GM18858 (cell line): ENCODE measurements at regions not wholly inside any gene's neighbourhood (a gene's known extent, or its start where the extent isn't known, plus 50 kb on each side); places are given as distances from the start of the nearest gene placed in this dataset.
"Not testable (repeated sequence)": the region's sequence is repeated elsewhere in the genome, so short reads cannot be mapped to it uniquely, and the experiment has no call there.

Experiments
- ATAC-seq: cut with Tn5 transposase; IDR thresholded peaks from one replicate; pipeline ENCODE4 v1.9.1; 2021; ENCODE audit not compliant: unreplicated experiment

DNA sequence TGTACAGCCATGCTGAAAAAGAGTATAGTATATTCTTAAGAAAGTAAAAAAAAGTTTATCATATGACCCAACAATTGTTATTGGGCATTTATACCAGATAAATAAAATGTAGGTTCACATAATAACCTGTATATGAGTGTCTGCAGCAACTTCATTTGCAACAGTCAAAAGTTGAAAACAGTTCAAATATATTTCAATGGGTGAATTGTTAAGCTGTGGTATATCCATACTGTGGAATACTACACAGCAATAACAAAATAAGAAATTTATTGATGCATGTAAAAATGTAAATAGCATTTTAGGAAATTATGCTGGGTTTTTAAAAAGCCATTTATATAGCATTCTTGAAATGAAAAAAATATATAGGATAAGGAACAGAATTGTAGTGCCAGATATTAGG lies 1420.1 kb upstream of the ACO1 start:
- ATAC-seq: no peak

DNA sequence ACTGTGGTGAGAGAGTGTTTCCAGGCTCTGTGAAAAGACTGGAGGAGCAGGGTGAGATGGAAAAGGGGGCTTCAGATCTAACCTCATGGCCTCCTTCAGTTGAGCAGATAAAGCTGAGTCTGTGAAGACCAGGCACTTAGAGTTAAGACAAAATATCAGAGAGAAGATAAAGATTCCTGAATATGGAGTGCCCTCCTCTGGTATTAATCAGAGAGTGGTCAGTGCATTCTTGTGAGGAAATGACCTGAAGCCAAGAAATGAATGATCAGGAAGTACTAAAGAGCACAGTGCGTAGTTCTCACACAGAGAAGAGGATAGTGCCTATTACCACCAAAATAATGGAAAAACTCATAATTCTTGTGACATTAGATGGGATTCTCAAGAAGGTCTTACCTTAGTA lies 1417.0 kb upstream of the ACO1 start:
- ATAC-seq: no peak

DNA sequence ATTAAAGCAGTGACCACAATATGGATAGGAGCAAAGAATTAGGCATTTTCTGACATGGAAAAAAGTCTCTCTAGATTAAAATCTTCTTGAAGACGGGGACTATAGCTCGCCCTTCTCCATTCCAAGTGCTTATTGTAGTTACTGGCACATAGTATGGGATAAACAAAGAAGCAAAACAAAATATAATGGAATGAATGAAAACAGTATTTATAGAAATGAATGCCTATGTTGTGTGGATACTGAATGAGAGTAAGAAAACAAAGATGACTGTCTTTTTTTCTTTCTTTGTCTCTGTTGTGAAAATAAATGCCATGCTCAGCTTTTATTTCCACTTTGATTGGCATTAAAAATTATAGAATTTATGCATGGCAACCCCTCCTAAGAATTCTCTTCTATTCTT lies 1414.3 kb upstream of the ACO1 start:
- no peak for ATAC-seq

DNA sequence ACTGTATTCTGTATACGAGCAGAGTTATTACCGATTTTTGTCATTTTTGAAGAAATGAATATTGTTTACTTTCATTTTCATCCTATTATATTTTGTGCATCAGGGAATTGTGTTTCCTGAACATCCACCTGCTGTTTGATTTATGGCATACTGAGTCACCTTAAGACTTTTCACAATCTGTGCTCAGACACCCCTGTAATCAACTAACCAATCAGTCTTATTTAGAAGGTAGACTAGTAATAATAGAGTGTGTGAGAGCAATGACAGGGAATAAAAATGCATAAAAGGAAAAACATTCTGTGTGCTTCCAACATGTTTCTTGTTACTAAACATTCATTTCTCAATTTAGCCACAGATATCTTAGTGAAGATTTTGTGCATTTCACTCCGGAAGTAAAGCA lies 1413.6 kb upstream of the ACO1 start:
- no peak for ATAC-seq

DNA sequence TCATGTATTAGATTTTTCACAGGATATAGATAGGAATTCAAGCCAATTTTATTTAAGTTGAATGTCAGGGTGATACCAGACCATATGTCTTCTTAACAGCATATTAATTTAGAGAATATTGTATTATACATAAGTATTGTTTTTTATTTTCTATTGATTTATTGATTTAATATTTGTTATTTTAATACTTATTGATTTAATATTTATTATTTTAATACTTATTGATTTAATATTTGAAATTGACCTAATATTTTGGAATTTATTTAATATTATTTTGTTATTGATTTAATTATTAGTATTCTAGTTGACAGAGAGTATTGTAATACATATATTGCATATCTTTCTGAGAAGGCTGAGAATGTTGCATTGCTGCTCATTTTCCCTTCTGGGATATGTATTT lies 1411.8 kb upstream of the ACO1 start:
- ATAC-seq: no peak

DNA sequence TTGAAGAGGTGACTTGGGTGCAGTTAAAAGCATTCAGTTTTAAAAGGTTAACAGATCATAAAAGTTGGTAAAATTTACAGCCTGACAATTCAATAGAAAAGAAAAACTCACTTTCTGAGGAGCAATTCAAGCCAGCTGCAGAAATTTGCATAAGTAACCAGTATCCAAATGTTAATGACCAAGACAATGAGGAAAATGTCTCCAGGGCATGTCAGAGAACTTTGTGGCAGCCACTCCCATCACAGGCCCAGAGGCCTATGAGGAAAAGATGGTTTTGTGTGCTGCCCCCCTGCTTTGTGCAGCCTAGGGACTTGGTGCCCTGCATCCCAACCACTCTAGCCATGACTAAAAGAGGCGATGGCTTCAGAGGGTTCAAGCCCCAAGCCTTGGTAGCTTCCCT lies 1406.5 kb upstream of the ACO1 start:
- no peak for ATAC-seq

DNA sequence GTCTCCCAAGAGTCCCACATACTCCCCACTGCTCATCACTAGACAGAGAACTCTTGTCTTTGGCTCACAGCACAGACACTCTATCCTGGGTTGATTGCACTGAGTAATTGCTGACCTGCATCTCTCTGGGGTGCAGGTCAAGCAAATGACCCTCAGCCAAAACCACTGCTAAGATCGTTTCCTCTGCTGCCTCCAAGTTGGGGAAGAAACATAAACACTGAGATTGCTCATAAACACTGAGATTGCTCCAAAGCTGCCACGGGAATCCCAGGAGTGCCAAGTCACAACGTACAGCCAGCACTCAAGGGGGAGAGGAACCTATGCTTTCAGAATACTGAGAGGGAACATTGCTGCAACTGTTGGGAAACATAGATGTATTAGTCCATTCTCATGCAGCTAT lies 1402.1 kb upstream of the ACO1 start:
- ATAC-seq: no peak

DNA sequence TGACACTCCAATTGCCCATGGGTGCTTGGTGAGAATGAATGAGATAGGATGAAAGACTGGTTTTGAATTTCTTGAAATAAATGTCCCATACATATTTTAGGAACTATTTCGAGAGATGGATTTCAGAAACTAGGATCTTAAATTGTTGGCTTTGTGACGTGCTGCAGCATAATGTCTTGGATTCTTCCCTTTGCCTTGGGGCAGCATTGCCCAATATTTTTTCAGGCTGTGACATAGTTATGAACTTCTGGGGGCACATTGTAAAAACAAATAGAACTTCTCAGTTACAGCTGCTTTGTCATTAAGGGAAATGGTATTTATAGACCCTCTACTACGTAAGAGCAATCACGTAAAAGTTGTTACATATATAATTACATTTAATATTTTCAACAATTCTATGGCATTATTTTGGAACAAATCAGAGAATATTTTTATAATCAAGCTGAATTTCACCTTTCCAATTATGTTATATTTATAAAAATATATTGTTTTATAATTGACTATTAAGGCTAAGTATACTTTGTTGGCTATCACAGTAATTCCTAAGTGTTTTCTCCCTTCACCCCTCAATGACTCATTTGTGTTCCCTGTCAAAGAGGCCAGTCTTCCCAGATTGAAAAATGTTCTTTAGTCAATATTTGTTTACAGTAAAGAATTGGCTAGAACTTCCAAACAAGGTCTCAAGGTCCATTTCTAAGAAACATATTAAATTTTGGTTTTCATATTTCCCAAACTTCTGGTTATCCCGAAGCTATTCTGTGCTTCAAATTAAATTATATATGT lies 1388.3 kb upstream of the ACO1 start:
- no peak for ATAC-seq

DNA sequence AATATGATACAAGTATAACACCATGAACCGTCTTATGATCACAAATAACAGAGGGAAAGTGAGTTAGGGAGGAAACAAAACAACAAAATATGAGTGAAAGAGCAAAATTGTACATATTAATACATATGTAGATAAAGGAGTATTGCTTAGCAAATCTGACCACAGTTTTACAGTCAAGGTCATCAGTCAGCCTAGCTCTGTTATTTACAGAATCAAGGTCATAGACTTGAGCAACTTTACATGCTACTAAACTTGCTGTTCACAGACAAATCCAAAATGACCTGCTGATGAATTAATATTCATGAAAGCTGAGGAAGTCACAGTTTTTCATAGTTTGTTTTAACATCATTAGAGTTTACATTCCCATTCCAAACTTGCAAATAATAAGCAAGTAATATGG lies 1387.7 kb upstream of the ACO1 start:
- no peak for ATAC-seq

DNA sequence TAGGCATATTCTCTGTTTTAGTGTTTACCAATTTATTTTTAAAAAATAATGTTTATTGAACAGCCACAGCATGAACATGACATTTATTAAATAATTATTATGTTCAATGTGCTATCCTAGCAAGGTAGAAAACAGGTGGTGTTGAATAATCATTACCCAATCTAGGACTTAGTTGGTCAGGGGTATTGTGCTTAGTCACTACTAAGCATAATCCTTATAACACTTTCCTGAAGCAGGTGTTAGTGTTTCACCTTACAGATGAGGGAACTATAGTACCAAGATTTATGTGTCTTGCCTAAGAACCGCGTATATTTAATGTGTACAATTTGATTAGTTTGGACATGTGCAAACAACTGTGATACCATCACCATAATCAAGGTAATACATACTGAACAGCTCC lies 1387.2 kb upstream of the ACO1 start:
- ATAC-seq: no peak

DNA sequence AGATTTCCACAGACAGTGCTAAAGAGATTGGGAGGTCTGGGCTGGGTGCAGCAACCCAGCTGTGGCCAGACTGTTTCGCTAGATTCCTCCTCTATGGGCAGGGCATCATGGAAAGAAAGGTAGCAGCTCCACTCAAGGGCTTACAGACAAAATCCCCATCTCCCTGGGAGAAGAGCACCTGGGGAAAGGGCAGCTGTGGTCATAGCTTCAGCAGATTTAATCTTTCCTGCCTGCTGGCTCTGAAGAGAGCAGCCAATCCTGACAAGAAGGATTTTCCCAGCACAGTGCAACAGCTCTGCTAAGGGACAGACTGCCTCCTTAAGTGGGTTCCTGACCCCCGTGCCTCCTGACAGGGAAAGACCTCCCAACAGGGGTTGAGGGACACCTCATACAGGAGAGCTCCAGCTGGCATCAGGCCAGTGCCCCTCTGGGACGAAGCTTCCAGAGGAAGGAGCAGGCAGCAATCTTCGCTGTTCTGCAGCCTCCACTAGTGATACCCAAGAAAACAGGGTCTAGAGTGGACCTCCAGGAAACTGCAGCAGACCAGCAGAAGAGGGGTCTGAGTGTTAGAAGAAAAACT lies 1379.3 kb upstream of the ACO1 start:
- ATAC-seq: no peak

DNA sequence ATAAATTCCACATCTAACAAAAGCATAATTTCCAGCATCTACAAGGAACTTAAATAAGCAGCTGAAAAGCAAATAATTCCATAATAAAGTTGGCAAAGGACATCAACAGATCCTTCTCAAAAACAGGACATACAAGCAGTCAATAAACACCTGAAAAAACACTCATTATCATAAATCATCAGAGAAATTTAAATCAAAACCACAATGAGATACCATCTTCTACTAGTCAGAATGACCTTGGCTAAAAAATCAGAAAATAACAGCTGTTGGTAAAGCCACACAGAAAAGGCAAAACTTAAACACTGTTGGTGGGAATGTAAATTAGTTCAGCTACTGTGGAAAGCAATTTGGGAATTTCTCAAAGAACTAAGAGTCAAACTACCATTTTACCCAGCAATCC lies 1371.1 kb upstream of the ACO1 start:
- no peak for ATAC-seq

DNA sequence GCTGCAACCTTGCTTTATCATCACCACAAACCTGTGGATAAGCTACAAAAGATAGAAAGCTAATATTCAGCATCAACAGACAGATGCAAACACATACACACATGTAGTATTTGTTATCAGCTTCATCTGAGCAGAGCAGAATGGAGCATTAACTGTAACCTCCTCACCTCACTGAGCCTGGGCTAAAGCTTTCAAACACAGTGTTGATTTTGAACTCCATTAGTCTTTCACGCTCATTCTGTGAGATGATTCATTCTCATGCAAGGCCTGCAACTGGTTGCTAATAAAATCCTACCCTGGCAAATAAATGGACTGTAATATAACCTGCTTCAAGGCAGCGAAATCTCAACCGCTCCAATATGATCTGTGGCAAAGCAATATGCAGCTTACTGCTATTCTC lies 1360.6 kb upstream of the ACO1 start:
- ATAC-seq: no peak

DNA sequence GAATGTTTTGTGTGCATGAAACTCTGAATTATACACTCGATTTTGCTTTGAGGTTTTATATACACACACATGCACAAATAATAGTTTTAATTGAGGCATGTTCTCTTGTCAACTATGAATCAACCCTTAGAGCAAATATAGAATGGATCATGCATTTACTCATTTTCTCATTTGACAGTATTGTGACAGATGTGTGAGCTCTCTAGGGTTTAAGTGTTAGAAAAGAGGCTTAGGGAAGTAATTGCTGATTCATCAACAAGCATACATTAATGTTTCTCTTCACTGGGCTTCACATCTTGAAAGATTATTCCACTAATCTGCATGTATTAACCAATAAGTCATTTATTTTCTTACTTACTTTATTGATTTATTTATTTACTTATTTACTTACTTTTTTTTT lies 1356.8 kb upstream of the ACO1 start:
- ATAC-seq: no peak

DNA sequence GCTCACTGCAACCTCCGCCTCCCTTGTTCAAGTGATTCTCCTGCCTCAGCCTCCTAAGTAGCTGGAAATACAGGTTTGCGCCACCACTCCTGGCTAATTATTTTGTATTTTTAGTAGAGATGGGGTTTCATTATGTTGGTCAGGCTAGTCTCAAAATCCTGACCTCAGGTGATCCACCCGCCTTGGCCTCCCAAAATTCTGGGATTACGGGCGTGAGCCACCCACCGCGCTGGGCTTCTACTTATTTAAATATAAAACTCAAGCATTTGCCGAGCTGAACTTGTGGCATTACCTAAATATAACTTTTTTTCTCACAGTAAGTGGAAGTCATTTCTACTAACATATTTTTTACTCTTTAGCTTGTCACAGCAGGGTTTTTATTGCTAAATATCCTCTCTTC lies 1356.3 kb upstream of the ACO1 start:
- ATAC-seq: no peak

DNA sequence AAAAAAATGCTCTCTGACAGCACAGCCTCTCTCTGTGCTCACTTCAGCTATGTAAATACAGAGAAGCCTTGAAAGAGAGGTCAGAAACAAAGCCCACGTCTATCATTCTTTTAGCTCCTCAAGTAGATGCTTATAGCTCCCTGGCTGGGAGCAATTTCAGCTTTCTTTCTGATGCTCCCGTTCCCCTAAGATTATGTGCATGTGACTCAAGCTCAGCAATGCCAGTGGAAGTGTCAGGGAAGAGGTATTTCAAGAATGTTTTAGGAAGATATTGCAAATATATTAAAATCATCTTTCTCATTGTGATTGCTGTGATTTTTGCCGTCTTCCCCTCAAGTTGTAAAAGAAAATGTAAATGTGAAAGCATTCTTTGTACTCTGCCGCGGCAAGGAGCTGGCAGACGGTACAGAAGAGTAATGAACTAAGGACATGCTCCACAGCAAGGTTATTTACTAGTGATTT lies 1353.7 kb upstream of the ACO1 start:
- no peak for ATAC-seq

DNA sequence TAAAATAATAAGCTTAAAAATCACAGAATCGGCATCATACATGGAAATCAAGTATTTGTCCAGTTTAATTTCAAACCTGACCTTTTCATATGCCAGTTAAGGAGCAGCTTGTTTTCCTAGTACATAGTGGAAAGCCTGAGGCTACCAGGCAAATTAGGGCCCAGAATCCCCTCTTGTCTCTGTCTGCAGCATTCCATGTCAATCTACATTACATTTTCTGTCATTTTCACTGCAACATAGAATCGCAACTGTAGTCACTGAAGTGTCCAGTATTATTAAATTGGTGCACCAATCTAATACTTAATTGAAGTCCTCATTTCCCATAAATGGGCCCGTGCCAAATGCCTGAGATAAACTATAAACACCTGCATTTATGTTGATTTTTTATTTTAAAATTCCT lies 1352.2 kb upstream of the ACO1 start:
- ATAC-seq: no peak

DNA sequence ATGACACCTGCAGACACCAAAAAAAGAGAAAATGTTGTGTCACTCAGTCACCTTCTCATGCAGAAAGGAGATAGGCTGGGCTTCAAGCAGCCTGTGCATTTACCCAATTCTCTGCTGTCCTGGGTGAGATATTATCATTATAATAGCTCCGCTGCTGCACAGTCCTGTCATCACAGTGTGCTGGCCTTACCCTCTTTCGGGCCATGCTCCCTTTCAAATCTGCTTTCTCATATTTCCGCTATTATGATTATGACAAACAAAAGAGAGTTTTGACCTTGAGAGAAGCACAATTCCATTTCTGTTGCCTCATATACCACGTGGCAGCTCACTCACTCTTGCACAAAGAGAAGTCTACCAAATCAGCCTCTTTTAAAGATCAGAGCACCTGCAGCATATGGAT lies 1350.1 kb upstream of the ACO1 start:
- ATAC-seq: no peak

DNA sequence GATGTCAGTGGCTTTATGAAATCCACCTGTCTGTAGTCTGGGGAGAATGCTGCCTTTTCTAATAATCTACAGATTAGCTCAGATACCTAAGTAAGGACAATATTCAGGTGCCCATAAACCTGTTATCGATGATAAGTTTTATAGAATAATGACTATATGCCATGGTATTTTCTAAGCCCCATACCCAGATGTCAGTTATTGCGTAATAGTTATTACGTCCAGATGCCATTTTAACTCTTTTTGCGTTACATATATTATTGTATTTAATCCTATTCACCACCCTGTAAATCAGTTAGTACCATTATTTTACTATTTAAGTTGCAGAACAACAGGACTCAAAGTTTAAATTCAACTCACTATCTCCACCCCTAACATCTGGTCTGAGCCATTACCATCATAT lies 1343.9 kb upstream of the ACO1 start:
- no peak for ATAC-seq

DNA sequence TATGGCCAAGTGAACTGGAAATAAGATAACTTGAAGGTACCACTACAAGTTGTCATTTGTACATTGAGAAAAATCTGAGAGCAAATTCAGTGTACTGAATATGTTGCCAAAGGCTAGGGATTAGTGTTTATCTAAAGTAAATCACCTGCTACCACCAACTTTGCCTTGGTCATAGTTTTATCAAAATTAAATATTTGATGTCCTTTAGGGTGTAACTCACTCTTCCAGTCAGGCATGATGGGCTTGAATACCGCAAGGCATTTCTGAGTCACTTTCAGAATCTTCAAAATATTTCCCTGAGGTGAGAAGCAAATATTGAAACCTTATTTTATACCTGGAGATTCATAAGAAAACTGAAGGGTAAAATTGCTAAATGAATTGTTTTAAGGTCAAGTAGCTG lies 1338.6 kb upstream of the ACO1 start:
- ATAC-seq: no peak

DNA sequence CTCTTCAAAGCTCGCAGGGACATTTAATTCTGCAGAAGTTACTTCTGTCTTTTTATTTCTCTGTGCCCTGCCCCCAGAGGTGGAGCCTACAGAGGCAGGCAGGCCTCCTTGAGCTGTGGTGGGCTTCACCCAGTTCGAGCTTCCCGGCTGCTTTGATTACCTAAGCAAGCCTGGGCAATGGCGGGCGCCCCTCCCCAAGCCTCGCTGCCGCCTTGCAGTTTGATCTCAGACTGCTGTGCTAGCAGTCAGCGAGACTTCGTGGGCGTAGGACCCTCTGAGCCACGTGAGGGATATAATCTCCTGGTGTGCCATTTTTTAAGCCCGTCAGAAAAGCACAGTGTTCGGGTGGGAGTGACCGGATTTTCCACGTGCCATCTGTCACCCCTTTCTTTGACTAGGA lies 1322.9 kb upstream of the ACO1 start:
- not testable (repeated sequence) for ATAC-seq

DNA sequence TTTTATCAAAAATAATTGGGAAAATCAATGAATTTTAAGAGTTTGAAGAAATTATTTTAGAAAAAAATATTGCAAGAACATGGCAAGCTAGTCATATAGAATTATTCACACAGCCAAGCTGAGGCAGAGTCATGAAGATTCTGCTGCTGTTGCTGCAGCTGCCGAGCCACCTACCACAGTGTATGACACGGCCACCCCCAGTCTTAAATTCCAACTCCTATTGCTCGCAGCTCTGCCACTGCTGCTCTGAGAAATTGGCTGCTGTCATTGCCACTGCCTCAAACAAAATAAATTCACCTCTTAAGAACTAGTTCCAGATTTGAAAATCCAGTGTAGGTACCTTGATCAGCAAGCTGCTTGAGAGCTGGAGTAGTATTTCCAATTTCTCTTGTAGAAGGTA lies 1318.8 kb upstream of the ACO1 start:
- no peak for ATAC-seq

DNA sequence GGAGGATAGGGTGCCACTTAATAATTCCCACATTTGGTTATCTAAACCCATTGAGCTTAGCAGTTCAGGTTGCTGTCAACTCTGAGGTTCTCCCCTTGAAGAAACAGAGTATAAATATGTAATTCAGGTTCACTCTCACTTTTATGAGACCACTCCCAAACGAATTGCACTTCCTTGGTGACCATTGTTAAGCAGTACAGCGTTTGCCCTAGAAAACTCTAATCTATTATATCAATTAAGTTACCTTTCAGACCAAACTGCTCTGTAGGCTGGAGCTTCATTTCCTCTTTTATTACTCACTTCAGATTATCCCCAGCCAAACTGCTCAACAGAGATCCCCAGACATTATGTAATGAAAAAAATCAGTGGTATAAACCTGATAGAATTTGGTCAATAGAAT lies 1317.0 kb upstream of the ACO1 start:
- no peak for ATAC-seq
